ENCODE measurements at regions not wholly inside any gene's neighbourhood (a gene's known extent, or its start where the extent isn't known, plus 50 kb on each side); places are given as distances from the start of the nearest gene placed in this dataset.

GRCh38 chr2:145350011-145350410, 830.1 kb upstream of the ZEB2 start:
- 80 to 91% methylated on average over 3 of the region's 3 CpGs for WGBS, 2 donors
- Histone ChIP-seq H3K4me1 (no peaks in the 10 kb centered on the region), H3K4me3 (no peak overlapping the region), H3K27ac (no peak overlapping the region), H3K36me3 (ENCODE audit: low read depth, missing control alignments) (no peaks in the 10 kb centered on the region), H3K9me3 (no peaks in the 10 kb centered on the region), H3K27me3 (no peaks in the 10 kb centered on the region)
- DNase-seq: no peak
- TF ChIP-seq CTCF (IDR thresholded peaks at IDR 0.05) (no peak), POLR2A (IDR thresholded peaks at IDR 0.05) (no peak)
- intact Hi-C loops (cut with DNase I; ENCODE audit: low total_unique reads): no loop called here

GRCh38 chr2:145344076-145344724, 824.3 kb upstream of the ZEB2 start:
- DNase-seq: no peak
- Histone ChIP-seq H3K27ac (no peak overlapping the region), H3K4me3 (no peak overlapping the region), H3K4me1 (no peaks in the 10 kb centered on the region), H3K9me3 (no peaks in the 10 kb centered on the region), H3K36me3 (ENCODE audit: low read depth, missing control alignments) (no peaks in the 10 kb centered on the region), H3K27me3 (no peaks in the 10 kb centered on the region)
- TF ChIP-seq CTCF (IDR thresholded peaks at IDR 0.05): no peak
- no peak for TF ChIP-seq POLR2A (IDR thresholded peaks at IDR 0.05)
- intact Hi-C loops (cut with DNase I; ENCODE audit: low total_unique reads): no loop called here

GRCh38 chr2:145343287-145343686, 823.4 kb upstream of the ZEB2 start:
- no peak for TF ChIP-seq CTCF (IDR thresholded peaks at IDR 0.05)
- no peak for TF ChIP-seq POLR2A (IDR thresholded peaks at IDR 0.05)
- Histone ChIP-seq H3K36me3 (ENCODE audit: low read depth, missing control alignments) (no peaks in the 10 kb centered on the region), H3K27me3 (no peaks in the 10 kb centered on the region), H3K4me3 (no peak overlapping the region), H3K9me3 (no peaks in the 10 kb centered on the region), H3K4me1 (no peaks in the 10 kb centered on the region), H3K27ac (no peak overlapping the region)
- no peak for DNase-seq
- WGBS, 2 donors: 31 to 60% methylated on average over 2 of the region's 2 CpGs
- intact Hi-C loops (cut with DNase I; ENCODE audit: low total_unique reads): no loop called here

GRCh38 chr2:145341536-145341935, 821.6 kb upstream of the ZEB2 start:
- Histone ChIP-seq H3K27ac (no peak overlapping the region), H3K4me1 (no peaks in the 10 kb centered on the region), H3K9me3 (no peaks in the 10 kb centered on the region), H3K4me3 (no peak overlapping the region), H3K27me3 (no peaks in the 10 kb centered on the region), H3K36me3 (ENCODE audit: low read depth, missing control alignments) (no peaks in the 10 kb centered on the region)
- 78 to 82% methylated on average over 2 of the region's 2 CpGs for WGBS, 2 donors
- no peak for DNase-seq
- no peak for TF ChIP-seq CTCF (IDR thresholded peaks at IDR 0.05)
- TF ChIP-seq POLR2A (IDR thresholded peaks at IDR 0.05): no peak
- intact Hi-C loops (cut with DNase I; ENCODE audit: low total_unique reads): no loop called here

GRCh38 chr2:145339646-145340045, 819.7 kb upstream of the ZEB2 start:
- 47 to 57% methylated on average over 3 of the region's 3 CpGs for WGBS, 2 donors
- Histone ChIP-seq H3K4me3 (no peak overlapping the region), H3K27me3 (no peaks in the 10 kb centered on the region), H3K4me1 (no peaks in the 10 kb centered on the region), H3K9me3 (no peaks in the 10 kb centered on the region), H3K27ac (no peak overlapping the region), H3K36me3 (ENCODE audit: low read depth, missing control alignments) (no peaks in the 10 kb centered on the region)
- TF ChIP-seq CTCF (IDR thresholded peaks at IDR 0.05) (no peak), POLR2A (IDR thresholded peaks at IDR 0.05) (no peak)
- DNase-seq: no peak
- intact Hi-C loops (cut with DNase I; ENCODE audit: low total_unique reads): no loop called here

All from testis (tissue), 2 donors.